Stimulated activated CD8-positive, alpha-beta memory T cell treated with anti-CD3 and anti-CD28 coated beads, Interleukin-7, amount 100 ng/mL, for 1 hour (primary cell): ENCODE measurements at regions not wholly inside any gene's neighbourhood (a gene's known extent, or its start where the extent isn't known, plus 50 kb on each side); places are given as distances from the start of the nearest gene placed in this dataset.
"Not testable (repeated sequence)": the region's sequence is repeated elsewhere in the genome, so short reads cannot be mapped to it uniquely, and the experiment has no call there.

Source experiments
- DNase-seq, 2 donors: peaks; one replicate each; pipeline ENCODE4 v3.0.0-alpha.2; 2020; ENCODE audit warnings: low read depth in 2 of 2

GRCh38 chr4:138622362-138622761 lies 380.2 kb upstream of the SLC7A11 start:
- not testable (repeated sequence) for DNase-seq

- DNase-seq = no peak
Observed at GRCh38 chr4:138616775-138617174, 374.6 kb upstream of the SLC7A11 start.

- no peak for DNase-seq
Observed at GRCh38 chr4:138614398-138615142, 372.4 kb upstream of the SLC7A11 start.

GRCh38 chr4:138612428-138612827 lies 370.3 kb upstream of the SLC7A11 start:
- no peak for DNase-seq

- DNase-seq = no peak
Observed at GRCh38 chr4:138611721-138612120, 369.6 kb upstream of the SLC7A11 start.

GRCh38 chr4:138611017-138611416 lies 368.9 kb upstream of the SLC7A11 start:
- no peak for DNase-seq

- DNase-seq = no peak
Observed at GRCh38 chr4:138609943-138610350, 367.8 kb upstream of the SLC7A11 start.

- no peak for DNase-seq
Observed at GRCh38 chr4:138604556-138604955, 362.4 kb upstream of the SLC7A11 start.

GRCh38 chr4:138602664-138603063 lies 360.5 kb upstream of the SLC7A11 start:
- DNase-seq = no peak

- DNase-seq = no peak
Observed at GRCh38 chr4:138599965-138600364, 357.8 kb upstream of the SLC7A11 start.

GRCh38 chr4:138598226-138598625 lies 356.1 kb upstream of the SLC7A11 start:
- no peak for DNase-seq

- DNase-seq = no peak
Observed at GRCh38 chr4:138596896-138597295, 354.7 kb upstream of the SLC7A11 start.

GRCh38 chr4:138595731-138596460 lies 353.7 kb upstream of the SLC7A11 start:
- no peak for DNase-seq

- DNase-seq = no peak
Observed at GRCh38 chr4:138595171-138595570, 353.0 kb upstream of the SLC7A11 start.

GRCh38 chr4:138592796-138593195 lies 350.6 kb upstream of the SLC7A11 start:
- no peak for DNase-seq

- no peak for DNase-seq
Observed at GRCh38 chr4:138591808-138592207, 349.7 kb upstream of the SLC7A11 start.

GRCh38 chr4:138588501-138588900 lies 346.4 kb upstream of the SLC7A11 start:
- no peak for DNase-seq

- no peak for DNase-seq
Observed at GRCh38 chr4:138579146-138579545, 337.0 kb upstream of the SLC7A11 start.

GRCh38 chr4:138577826-138578225 lies 335.7 kb upstream of the SLC7A11 start:
- not testable (repeated sequence) for DNase-seq

- DNase-seq = no peak
Observed at GRCh38 chr4:138577145-138577544, 335.0 kb upstream of the SLC7A11 start.

- DNase-seq = no peak
Observed at GRCh38 chr4:138576684-138577083, 334.5 kb upstream of the SLC7A11 start.

- DNase-seq = no peak
Observed at GRCh38 chr4:138573246-138573645, 331.1 kb upstream of the SLC7A11 start.

- no peak for DNase-seq
Observed at GRCh38 chr4:138572007-138572406, 329.9 kb upstream of the SLC7A11 start.
